ENCODE measurements at regions not wholly inside any gene's neighbourhood (a gene's known extent, or its start where the extent isn't known, plus 50 kb on each side); places are given as distances from the start of the nearest gene placed in this dataset.

- H3K27ac Mint-ChIP-seq, result no peak overlapping the region
- Histone ChIP-seq H3K27me3 (ENCODE audit: insufficient read depth) (no peaks in the 10 kb centered on the region), H3K79me2 (replicated peaks; ENCODE audit: insufficient read depth) (no peaks in the 10 kb centered on the region), H3F3A (replicated peaks; ENCODE audit: low read depth) (no peaks in the 10 kb centered on the region), H3K36me3 (ENCODE audit: insufficient read depth) (no peaks in the 10 kb centered on the region), H3K4me1 (ENCODE audit: insufficient read depth) (no peaks in the 10 kb centered on the region), H3K27ac (ENCODE audit: low read depth) (no peak overlapping the region), H4K20me1 (replicated peaks; ENCODE audit: insufficient read depth) (no peaks in the 10 kb centered on the region), H3K4me2 (no peak overlapping the region), H3K4me3 (no peak overlapping the region), H3K9me2 (ENCODE audit: insufficient read depth) (peaks cover 2% of the 10 kb centered on the region; the same call in 1 of the 2 replicates), H2AFZ (no peak overlapping the region)
- H3K4me1 Mint-ChIP-seq, result peaks cover 5% of the 10 kb centered on the region; the same call in 2 of the 3 replicates
- H3K9me3 Mint-ChIP-seq, result no peaks in the 10 kb centered on the region
- ATAC-seq, result no peak
- H3K27me3 Mint-ChIP-seq (ENCODE audit: insufficient read depth, low read depth, poor library complexity), result no peaks in the 10 kb centered on the region
- no peaks in the 10 kb centered on the region for H3K36me3 Mint-ChIP-seq (ENCODE audit: low read depth)
- TF ChIP-seq ZNF462 (CRISPR knock-in tag; IDR thresholded peaks at IDR 0.05), result no peak
- TF ChIP-seq EZH2 (IDR thresholded peaks at IDR 0.05; ENCODE audit: low read depth, unreplicated experiment), result no peak
- no peak for TF ChIP-seq STAT1 (IDR thresholded peaks at IDR 0.05; ENCODE audit: unreplicated experiment)
- no peak for TF ChIP-seq EZH2phosphoT487 (IDR thresholded peaks at IDR 0.05; ENCODE audit: unreplicated experiment)
- TF ChIP-seq ZNF114 (CRISPR knock-in tag; IDR thresholded peaks at IDR 0.05), result no peak
- no peak for TF ChIP-seq REST (IDR thresholded peaks at IDR 0.05; ENCODE audit: unreplicated experiment)
- no peak for TF ChIP-seq CTCF (conservative IDR thresholded peaks at IDR 0.05; ENCODE audit: low read depth in 2 of 2)
- no peak for TF ChIP-seq ETS1 (IDR thresholded peaks at IDR 0.05)
- no peak for TF ChIP-seq ZNF331 (CRISPR knock-in tag; IDR thresholded peaks at IDR 0.05; ENCODE audit: low read depth)
- TF ChIP-seq JUNB (IDR thresholded peaks at IDR 0.05; ENCODE audit: unreplicated experiment), result no peak
- TF ChIP-seq NANOG (IDR thresholded peaks at IDR 0.05; ENCODE audit: borderline replicate concordance), result no peak
- no peak for DNase-seq (ENCODE audit: low spot score)
- H3K4me3 Mint-ChIP-seq, result no peak overlapping the region
Observed at GRCh38 chr7:80313716-80314115, 179.1 kb downstream of the GNAI1 start.

All from GM23338 (cell line).